Jurkat, Clone E6-1 (cell line): ENCODE measurements at regions not wholly inside any gene's neighbourhood (a gene's known extent, or its start where the extent isn't known, plus 50 kb on each side); places are given as distances from the start of the nearest gene placed in this dataset.
"Not testable (repeated sequence)": the region's sequence is repeated elsewhere in the genome, so short reads cannot be mapped to it uniquely, and the experiment has no call there.

Source experiments
- DNase-seq: peaks from one replicate; pipeline ENCODE4 v3.0.0-alpha.2; 2011; ENCODE audit warnings: low read depth, low spot score
- H3K4me3 ChIP-seq: 2 replicates; pipeline ENCODE4 v1.5.1; 2011; ENCODE audit warnings: mild to moderate bottlenecking, low read length, control low read depth, moderate library complexity

DNA sequence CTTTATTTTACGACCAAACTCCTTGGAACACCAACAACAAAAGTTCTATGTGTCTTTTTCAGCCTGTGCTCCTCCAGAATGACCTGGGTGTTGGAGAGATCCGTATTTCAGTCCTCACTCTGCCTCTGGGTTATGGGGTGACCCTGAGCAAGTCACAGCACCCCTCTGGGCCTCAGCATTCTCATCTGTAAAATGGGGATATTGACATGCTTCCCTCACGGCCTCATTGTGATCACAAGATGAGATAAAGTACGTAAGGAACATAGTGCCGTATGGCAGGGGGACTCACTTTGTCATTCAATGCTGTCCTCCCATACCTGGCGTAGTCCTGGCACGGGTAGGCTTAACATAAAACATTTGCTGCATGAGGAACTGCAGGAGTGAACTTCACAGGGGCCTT, 123.0 kb upstream of the HAND1 start:
- no peak for DNase-seq
- H3K4me3 ChIP-seq = no peak overlapping the region

- no peak overlapping the region for H3K4me3 ChIP-seq
- DNase-seq = no peak
Observed at GRCh38 chr5:154598021-154598420, 120.0 kb upstream of the HAND1 start.

DNA sequence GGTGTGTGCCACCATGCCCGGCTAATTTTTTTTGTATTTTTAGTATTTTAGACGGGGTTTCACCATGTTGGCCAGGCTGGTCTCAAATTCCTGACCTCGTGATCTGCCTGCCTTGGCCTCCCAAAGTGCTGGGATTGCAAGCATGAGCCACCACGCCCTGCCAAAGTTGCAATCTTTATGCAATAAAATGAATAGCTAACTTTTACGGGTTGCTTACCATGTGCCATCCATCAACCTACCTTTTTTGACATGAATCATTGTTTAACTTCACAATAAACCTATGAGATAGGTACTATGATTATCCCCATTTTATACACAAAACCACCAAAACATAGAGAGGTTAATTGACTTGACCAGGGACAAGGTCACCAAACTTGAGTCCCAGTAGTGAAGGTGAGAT, 118.8 kb upstream of the HAND1 start:
- not testable (repeated sequence) for DNase-seq, H3K4me3 ChIP-seq

GRCh38 chr5:154595662-154596061, 117.6 kb upstream of the HAND1 start:
- DNase-seq = no peak
- H3K4me3 ChIP-seq = no peak overlapping the region

- no peak overlapping the region for H3K4me3 ChIP-seq
- no peak for DNase-seq
Observed at GRCh38 chr5:154593796-154594195, 115.8 kb upstream of the HAND1 start.

DNA sequence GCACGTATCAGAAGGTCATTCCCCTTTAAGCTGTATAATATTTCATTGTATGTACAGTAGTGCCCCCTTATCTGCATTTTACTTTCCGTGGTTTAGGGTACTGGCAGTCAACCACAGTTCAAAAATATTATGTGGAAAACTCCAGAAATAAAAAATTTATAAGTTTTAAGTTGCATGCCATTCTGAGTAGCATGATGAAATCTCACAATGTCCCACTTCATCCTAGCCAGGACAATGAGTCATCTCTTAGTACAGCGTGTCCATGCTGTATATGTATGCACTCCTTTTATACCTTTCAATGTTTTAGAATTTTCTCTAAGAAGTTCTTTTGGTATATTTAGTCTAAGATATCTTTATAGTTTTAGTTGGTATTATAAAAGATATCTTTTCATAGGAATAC, 115.0 kb upstream of the HAND1 start:
- H3K4me3 ChIP-seq = no peak overlapping the region
- no peak for DNase-seq

GRCh38 chr5:154590093-154590724, 112.2 kb upstream of the HAND1 start:
- H3K4me3 ChIP-seq = no peak overlapping the region
- no peak for DNase-seq

GRCh38 chr5:154589511-154589910, 111.5 kb upstream of the HAND1 start:
- H3K4me3 ChIP-seq = no peak overlapping the region
- DNase-seq = no peak

GRCh38 chr5:154588833-154589425, 110.9 kb upstream of the HAND1 start:
- DNase-seq = not testable (repeated sequence)

GRCh38 chr5:154588091-154588774, 110.2 kb upstream of the HAND1 start:
- H3K4me3 ChIP-seq = no peak overlapping the region
- DNase-seq = no peak

More at GRCh38 chr5:154588833-154589425, 110.9 kb upstream of the HAND1 start:
- not testable (repeated sequence) for H3K4me3 ChIP-seq

DNA sequence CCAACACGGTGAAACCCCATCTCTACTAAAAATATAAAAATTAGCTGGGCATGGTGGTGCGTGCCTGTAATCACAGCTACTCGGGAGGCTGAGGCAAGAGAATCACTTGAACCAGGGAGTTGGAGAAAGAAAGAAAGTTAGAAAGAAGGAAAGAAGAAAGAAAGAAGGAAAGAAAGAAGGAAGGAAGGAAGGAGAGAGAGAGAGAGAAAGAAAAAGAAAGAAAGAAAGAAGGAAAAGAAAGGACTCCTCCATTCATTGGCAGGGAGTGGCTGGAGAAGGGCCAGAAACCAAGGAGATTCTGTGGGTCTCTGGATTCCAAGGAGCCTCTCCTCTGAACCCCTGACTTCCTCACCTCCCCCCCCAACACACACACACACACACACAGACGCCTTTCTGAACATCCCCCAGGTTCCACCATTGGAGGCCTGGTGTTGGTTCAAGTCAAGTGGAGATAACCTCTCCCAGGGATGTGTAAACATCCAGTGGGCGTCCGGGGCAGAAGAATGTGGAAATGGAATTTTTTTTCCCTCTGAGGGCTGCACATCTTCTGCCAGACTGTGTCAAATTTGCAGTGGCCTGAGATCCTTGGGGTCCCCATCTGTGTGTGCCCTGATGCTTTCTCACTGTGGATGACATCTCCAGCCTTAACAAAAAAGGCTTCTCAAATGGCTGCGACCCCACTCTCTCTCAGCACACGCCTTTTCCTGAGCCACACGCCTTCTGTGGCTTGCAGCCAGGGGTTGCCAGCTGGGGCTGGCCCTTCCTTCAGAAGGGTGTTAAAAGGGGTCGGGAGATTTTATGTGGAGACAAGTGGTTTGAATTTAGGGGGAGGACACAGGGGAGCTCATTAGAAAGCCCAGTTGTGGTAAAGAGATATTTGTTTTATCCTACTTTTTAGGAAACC, 109.3 kb upstream of the HAND1 start:
- H3K4me3 ChIP-seq = no peak overlapping the region
- DNase-seq = no peak

DNA sequence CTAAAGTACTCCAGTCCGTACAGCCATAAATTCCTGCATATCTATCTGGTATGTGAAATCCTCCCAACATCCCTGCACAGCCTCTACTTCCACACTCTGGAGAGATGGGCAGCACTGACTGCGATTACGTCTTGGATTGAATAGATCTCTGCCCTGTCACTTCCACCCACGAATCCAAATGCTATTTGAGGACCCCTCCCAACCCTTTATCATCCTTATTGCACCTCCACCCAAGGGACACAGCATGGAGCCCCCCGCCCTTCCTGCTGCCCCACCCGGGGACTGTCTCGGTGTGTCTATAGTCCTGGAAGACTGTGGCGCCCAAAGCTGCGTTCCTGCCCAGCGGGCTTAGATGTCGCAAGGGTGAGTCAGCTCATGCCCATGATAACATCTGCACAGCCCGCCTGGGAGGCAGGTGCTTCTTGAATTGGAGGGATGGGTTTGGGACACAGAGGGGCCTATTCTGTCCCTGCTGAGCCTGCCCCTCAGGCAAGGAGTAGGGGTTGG, 105.7 kb upstream of the HAND1 start:
- no peak for DNase-seq
- H3K4me3 ChIP-seq = no peak overlapping the region

DNA sequence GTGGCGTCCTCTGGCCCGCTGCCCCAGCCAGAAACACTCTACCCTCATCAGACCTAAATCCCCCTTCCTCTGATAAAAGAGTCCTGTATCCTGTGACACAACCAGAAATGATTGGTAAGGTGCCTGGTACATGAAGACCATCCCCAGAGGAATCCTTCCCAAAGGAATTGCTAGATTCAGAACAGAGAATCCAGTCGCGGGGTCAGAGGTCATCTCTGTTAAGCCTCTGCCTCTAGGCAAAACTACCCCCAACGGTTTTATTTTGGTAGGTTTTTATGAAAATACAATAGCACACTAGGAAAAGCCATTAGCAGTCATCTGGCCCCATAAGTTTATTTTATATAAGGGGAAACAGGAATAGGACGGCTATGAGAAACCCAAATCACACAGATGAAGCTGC, 102.4 kb upstream of the HAND1 start:
- no peak overlapping the region for H3K4me3 ChIP-seq
- DNase-seq = no peak

- no peak for DNase-seq
Observed at GRCh38 chr5:154577416-154577815, 99.4 kb upstream of the HAND1 start.

GRCh38 chr5:154576429-154576806, 98.4 kb upstream of the HAND1 start:
- no peak overlapping the region for H3K4me3 ChIP-seq
- no peak for DNase-seq

More at GRCh38 chr5:154577416-154577815, 99.4 kb upstream of the HAND1 start:
- H3K4me3 ChIP-seq = no peak overlapping the region

- H3K4me3 ChIP-seq = no peak overlapping the region
- DNase-seq = no peak
Observed at GRCh38 chr5:154575546-154576428, 97.8 kb upstream of the HAND1 start.

DNA sequence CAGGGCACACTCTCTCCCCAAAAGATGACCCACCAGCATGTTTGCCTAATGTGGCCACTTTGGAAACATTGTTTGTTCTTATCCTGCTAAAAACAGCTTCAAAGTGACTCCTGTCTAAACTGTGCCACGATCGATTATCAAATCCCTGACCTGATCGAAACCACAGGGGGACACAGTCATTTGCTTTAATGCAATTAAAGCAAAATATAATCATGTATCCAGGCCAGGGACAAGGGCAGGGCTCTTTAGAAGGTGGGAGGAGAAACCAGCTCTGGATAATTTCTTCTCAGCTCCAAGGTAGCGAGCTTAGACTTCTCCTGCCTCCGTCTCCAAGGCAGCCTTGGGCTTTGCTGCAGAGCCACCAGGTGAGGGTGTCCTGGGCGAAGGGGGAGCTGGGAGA, 95.0 kb upstream of the HAND1 start:
- H3K4me3 ChIP-seq = no peak overlapping the region
- no peak for DNase-seq

- H3K4me3 ChIP-seq = no peak overlapping the region
- DNase-seq = no peak
Observed at GRCh38 chr5:154571325-154572035, 93.5 kb upstream of the HAND1 start.
